CD4-positive, alpha-beta T cell treated with Interleukin-4 for 1 hour (primary cell): ENCODE measurements at regions not wholly inside any gene's neighbourhood (a gene's known extent, or its start where the extent isn't known, plus 50 kb on each side); places are given as distances from the start of the nearest gene placed in this dataset.
"Not testable (repeated sequence)": the region's sequence is repeated elsewhere in the genome, so short reads cannot be mapped to it uniquely, and the experiment has no call there.

Source experiments
- DNase-seq, 2 donors: peaks; one replicate each; pipeline ENCODE4 v3.0.0-alpha.2; 2020 to 2022

- DNase-seq: no peak
Observed at GRCh38 chr10:31679936-31680335, 248.7 kb downstream of the ARHGAP12 start.

- no peak for DNase-seq
Observed at GRCh38 chr10:31678575-31679516, 249.8 kb downstream of the ARHGAP12 start.

GRCh38 chr10:31678139-31678536 lies 250.5 kb downstream of the ARHGAP12 start:
- no peak for DNase-seq

GRCh38 chr10:31677195-31678138 lies 251.2 kb downstream of the ARHGAP12 start:
- no peak for DNase-seq

- no peak for DNase-seq
Observed at GRCh38 chr10:31675726-31676125, 252.9 kb downstream of the ARHGAP12 start.

- DNase-seq: no peak
Observed at GRCh38 chr10:31669357-31669756, 259.3 kb downstream of the ARHGAP12 start.

- DNase-seq: no peak
Observed at GRCh38 chr10:31668326-31668725, 260.3 kb downstream of the ARHGAP12 start.

- DNase-seq: not testable (repeated sequence)
Observed at GRCh38 chr10:31665764-31666279, 262.8 kb downstream of the ARHGAP12 start.

- DNase-seq: no peak
Observed at GRCh38 chr10:31664803-31665202, 263.8 kb downstream of the ARHGAP12 start.

GRCh38 chr10:31664071-31664470 lies 264.6 kb downstream of the ARHGAP12 start:
- not testable (repeated sequence) for DNase-seq

GRCh38 chr10:31660300-31660699 lies 268.3 kb downstream of the ARHGAP12 start:
- DNase-seq: no peak

- DNase-seq: no peak
Observed at GRCh38 chr10:31659665-31660064, 269.0 kb downstream of the ARHGAP12 start.

GRCh38 chr10:31657434-31657872 lies 271.2 kb downstream of the ARHGAP12 start:
- no peak for DNase-seq

GRCh38 chr10:31656851-31657433 lies 271.7 kb downstream of the ARHGAP12 start:
- DNase-seq: no peak

GRCh38 chr10:31652038-31652437 lies 276.6 kb downstream of the ARHGAP12 start:
- DNase-seq: no peak

- no peak for DNase-seq
Observed at GRCh38 chr10:31650010-31650409, 278.6 kb downstream of the ARHGAP12 start.

GRCh38 chr10:31648966-31649365 lies 279.7 kb downstream of the ARHGAP12 start:
- no peak for DNase-seq

- no peak for DNase-seq
Observed at GRCh38 chr10:31647861-31648260, 280.8 kb downstream of the ARHGAP12 start.

GRCh38 chr10:31646519-31646918 lies 282.1 kb downstream of the ARHGAP12 start:
- DNase-seq: no peak

- no peak for DNase-seq
Observed at GRCh38 chr10:31645786-31646185, 282.8 kb downstream of the ARHGAP12 start.

GRCh38 chr10:31644931-31645633 lies 283.5 kb downstream of the ARHGAP12 start:
- DNase-seq: no peak

GRCh38 chr10:31642281-31642680 lies 286.4 kb downstream of the ARHGAP12 start:
- no peak for DNase-seq
